ENCODE measurements at regions not wholly inside any gene's neighbourhood (a gene's known extent, or its start where the extent isn't known, plus 50 kb on each side); places are given as distances from the start of the nearest gene placed in this dataset.

DNA sequence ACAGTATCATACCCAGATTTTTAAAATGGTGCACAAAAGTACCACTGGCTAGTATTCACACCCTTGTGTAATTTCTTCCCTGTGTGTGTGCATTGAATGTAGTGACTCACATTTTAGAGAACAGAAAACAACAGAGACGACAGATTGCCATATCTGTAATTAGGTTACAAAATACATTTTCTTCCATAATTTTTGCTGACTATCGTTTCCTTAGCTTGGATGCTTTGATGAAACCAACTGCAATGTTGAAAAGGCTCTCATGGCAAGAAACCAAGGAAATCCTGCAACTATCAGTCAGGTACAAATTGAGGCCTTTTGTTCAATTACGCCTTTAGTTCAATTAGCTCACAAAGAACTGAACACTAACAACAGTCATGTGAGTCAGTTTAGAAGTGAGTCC lies 484.4 kb downstream of the ZNF804A start:
- TF ChIP-seq, protein P1, sequence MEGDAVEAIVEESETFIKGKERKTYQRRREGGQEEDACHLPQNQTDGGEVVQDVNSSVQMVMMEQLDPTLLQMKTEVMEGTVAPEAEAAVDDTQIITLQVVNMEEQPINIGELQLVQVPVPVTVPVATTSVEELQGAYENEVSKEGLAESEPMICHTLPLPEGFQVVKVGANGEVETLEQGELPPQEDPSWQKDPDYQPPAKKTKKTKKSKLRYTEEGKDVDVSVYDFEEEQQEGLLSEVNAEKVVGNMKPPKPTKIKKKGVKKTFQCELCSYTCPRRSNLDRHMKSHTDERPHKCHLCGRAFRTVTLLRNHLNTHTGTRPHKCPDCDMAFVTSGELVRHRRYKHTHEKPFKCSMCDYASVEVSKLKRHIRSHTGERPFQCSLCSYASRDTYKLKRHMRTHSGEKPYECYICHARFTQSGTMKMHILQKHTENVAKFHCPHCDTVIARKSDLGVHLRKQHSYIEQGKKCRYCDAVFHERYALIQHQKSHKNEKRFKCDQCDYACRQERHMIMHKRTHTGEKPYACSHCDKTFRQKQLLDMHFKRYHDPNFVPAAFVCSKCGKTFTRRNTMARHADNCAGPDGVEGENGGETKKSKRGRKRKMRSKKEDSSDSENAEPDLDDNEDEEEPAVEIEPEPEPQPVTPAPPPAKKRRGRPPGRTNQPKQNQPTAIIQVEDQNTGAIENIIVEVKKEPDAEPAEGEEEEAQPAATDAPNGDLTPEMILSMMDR (IDR thresholded peaks at IDR 0.05) = no peak
- TF ChIP-seq POLR2A (IDR thresholded peaks at IDR 0.05) = no peak

Measured in stomach (tissue), 4 donors.